ENCODE measurements at regions not wholly inside any gene's neighbourhood (a gene's known extent, or its start where the extent isn't known, plus 50 kb on each side); places are given as distances from the start of the nearest gene placed in this dataset.

DNA sequence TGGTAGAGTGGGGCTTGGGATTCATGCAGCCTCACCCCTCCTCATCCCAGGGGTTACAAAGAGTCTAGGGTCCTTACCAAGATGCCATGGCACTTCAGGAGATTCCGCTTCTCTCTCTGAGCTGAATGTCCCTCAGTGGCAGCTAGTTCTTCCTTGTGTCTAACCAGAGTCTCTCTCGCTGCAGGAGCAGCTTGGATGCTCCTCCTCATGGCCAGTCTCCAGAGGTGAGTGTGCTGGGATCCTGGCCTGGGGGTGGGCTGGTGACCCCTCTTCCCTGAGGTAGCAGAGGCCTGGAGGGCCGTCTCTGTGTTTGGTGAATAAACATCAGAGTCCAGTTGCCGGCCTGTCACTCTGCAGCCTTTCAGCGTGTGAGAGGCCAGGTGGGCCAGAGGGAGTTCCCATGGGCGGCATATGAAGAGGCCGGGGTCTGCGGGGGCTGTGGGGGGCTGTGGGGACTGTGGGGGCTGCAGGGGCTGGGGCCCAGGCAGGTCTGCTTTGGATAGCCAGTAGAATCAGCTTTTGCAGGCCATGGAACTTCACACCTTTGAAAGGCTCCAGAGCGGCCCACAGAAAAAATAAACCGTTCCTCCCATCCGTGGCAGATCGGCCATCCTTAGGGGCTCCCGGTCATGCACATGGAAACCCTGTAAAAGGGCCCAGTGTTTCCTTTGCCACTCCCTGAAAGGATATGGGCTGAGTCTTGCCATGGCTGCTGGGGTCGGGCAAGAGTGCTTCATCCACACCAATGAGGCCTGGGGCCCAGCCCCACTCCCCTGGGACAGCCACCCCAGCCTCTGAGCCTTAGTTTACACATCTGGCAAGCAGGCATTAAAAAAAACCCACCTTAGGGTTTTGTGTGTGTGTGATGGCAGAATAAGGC is 256.4 kb downstream of the FOXD2 start:
- no peaks in the 10 kb centered on the region for H3K4me1 ChIP-seq
- no peaks in the 10 kb centered on the region for H3K9me3 ChIP-seq
- peaks cover 0 to 23% (median 0%) of the 10 kb centered on the region in 7 donors for H3K27me3 ChIP-seq (replicated peaks in 1 of 7)
- no peak overlapping the region for H3K4me3 ChIP-seq
- H3K27ac ChIP-seq = no peak overlapping the region
- H3K36me3 ChIP-seq = no peaks in the 10 kb centered on the region
- TF ChIP-seq POLR2AphosphoS5 (IDR thresholded peaks at IDR 0.05) = no peak
- TF ChIP-seq POLR2A (IDR thresholded peaks at IDR 0.05) = no peak
- intact Hi-C loops (cut with DNase I; ENCODE audit: low total_unique reads) = no loop called here
- DNase-seq = peak; percentile 54
- 88 to 93% (median 88%) methylated on average over 12 to 14 of the region's 14 CpGs for WGBS, 5 donors

DNA sequence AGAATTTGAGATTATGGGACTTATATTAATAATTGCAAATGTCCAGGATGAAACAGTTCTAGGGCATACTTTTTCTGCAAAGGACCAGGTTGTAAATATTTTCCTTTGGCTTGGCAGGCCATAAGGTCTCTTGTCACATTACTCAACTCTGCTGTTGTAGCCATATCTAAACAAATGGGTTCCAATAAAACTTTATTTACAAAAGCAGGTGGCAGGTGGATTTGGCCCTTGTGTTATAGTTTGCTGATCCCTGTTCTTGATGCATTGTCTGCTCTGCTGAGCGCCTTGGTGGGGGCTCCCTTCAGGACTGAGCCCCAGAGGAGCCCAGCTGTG is 258.5 kb downstream of the FOXD2 start:
- 79 to 100% (median 86%) methylated on average over 1 of the region's 1 CpG for WGBS, 5 donors
- no peaks in the 10 kb centered on the region for H3K36me3 ChIP-seq
- no peak overlapping the region for H3K27ac ChIP-seq
- H3K9me3 ChIP-seq = no peaks in the 10 kb centered on the region
- no peak overlapping the region for H3K4me3 ChIP-seq
- DNase-seq = no peak
- H3K4me1 ChIP-seq = peaks cover 0 to 2% (median 0%) of the 10 kb centered on the region in 6 donors
- peaks cover 0 to 17% (median 0%) of the 10 kb centered on the region in 7 donors for H3K27me3 ChIP-seq (replicated peaks in 1 of 7)
- intact Hi-C loops (cut with DNase I; ENCODE audit: low total_unique reads) = no loop called here
- TF ChIP-seq POLR2A (IDR thresholded peaks at IDR 0.05) (no peak), POLR2AphosphoS5 (IDR thresholded peaks at IDR 0.05) (no peak)
- TF ChIP-seq, protein P1, sequence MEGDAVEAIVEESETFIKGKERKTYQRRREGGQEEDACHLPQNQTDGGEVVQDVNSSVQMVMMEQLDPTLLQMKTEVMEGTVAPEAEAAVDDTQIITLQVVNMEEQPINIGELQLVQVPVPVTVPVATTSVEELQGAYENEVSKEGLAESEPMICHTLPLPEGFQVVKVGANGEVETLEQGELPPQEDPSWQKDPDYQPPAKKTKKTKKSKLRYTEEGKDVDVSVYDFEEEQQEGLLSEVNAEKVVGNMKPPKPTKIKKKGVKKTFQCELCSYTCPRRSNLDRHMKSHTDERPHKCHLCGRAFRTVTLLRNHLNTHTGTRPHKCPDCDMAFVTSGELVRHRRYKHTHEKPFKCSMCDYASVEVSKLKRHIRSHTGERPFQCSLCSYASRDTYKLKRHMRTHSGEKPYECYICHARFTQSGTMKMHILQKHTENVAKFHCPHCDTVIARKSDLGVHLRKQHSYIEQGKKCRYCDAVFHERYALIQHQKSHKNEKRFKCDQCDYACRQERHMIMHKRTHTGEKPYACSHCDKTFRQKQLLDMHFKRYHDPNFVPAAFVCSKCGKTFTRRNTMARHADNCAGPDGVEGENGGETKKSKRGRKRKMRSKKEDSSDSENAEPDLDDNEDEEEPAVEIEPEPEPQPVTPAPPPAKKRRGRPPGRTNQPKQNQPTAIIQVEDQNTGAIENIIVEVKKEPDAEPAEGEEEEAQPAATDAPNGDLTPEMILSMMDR (IDR thresholded peaks at IDR 0.05 in 8 of 11, conservative IDR thresholded peaks at IDR 0.05 in 3 of 11) = no peak

DNA sequence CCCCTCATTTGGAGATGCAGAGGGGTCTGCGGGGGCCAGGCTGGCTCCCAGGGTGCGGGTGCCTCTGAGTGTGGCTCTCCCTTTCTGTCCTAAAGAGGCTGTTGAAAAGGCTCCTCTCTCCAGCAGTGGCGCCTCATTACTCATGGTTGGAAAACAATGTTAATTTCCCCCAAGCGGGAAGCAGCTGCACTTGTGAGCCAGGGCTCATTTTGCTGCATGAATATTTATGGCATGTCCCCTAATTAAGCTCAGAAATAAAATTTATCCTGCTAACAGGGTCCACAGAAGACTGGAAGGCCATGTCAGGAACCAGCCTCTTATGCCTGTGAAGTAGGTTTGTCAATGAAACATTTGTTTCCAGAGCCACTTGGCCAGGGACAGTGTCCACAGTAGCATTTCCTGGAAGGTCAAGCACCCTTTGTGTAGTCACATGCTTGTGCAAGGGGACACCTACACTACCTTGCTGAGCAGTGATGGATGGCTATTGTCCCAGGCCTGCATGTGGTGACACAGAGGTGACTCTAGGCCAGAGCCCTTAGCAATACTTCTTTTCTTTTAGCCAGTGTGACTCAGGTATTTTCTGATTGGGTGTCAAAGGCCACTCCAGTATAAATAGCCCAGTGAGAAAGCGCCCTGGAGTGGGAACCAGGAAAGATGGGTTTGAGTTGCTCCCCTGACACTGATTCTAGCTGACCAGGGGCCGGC is 259.0 kb downstream of the FOXD2 start:
- Histone ChIP-seq H3K27me3 (replicated peaks in 1 of 7) (peaks cover 0 to 17% (median 0%) of the 10 kb centered on the region in 7 donors), H3K4me3 (no peak overlapping the region), H3K27ac (no peak overlapping the region), H3K4me1 (peaks cover 0 to 7% (median 0%) of the 10 kb centered on the region in 6 donors), H3K36me3 (no peaks in the 10 kb centered on the region), H3K9me3 (no peaks in the 10 kb centered on the region)
- intact Hi-C loops (cut with DNase I; ENCODE audit: low total_unique reads) = no loop called here
- peak; percentile 51 for DNase-seq
- WGBS, 5 donors = 78 to 86% (median 85%) methylated on average over 6 of the region's 6 CpGs
- TF ChIP-seq POLR2A (IDR thresholded peaks at IDR 0.05) (no peak), POLR2AphosphoS5 (IDR thresholded peaks at IDR 0.05) (no peak)
- TF ChIP-seq, protein P1 (IDR thresholded peaks at IDR 0.05 in 8 of 11, conservative IDR thresholded peaks at IDR 0.05 in 3 of 11) = no peak

DNA sequence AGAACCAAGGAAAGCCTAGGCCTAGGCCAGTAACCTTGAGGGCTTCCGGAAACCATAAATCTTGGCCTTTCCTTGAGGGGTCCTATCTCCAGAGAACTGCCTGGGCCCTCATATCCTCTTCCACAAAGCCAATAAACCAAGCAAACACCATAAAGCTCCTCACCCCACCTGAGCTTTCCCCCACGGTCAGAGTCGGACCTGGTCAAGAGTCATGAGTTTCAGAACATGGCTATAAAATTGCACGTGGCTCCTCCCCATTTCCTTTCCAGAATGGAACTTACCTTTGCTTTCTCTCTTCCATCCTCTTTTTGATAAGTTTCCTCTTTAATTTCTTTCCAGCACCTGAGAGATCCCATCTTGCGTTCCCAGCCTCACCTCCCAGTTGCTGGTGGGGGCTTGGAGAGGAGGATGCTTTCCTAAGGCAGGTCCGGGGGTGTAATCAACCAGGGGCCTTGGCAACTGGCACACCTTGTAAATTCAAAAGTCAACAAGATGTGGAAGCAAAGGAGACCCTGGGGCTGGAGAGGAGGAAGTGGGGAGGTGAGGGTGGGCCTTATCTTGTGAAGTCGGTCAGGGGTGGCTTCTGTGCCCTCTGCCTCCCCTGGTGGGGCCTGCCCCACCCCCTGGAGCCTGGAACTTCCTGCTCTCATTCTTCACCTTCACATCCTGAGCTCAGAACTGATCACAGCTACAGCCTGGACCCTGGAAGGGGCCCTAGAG is 259.9 kb downstream of the FOXD2 start:
- intact Hi-C loops (cut with DNase I; ENCODE audit: low total_unique reads) = no loop called here
- H3K27me3 ChIP-seq (replicated peaks in 1 of 7) = peaks cover 0 to 11% (median 0%) of the 10 kb centered on the region in 7 donors
- no peak overlapping the region for H3K4me3 ChIP-seq
- no peak overlapping the region for H3K27ac ChIP-seq
- peaks cover 0 to 12% (median 0%) of the 10 kb centered on the region in 6 donors for H3K4me1 ChIP-seq
- no peaks in the 10 kb centered on the region for H3K9me3 ChIP-seq
- TF ChIP-seq POLR2A (IDR thresholded peaks at IDR 0.05) = no peak
- TF ChIP-seq POLR2AphosphoS5 (IDR thresholded peaks at IDR 0.05) = no peak
- DNase-seq = peak; percentile 24
- 71 to 86% (median 82%) methylated on average over 7 of the region's 7 CpGs for WGBS, 5 donors
- no peaks in the 10 kb centered on the region for H3K36me3 ChIP-seq
